HCT116 (cell line): ENCODE measurements at regions not wholly inside any gene's neighbourhood (a gene's known extent, or its start where the extent isn't known, plus 50 kb on each side); places are given as distances from the start of the nearest gene placed in this dataset.

Experiments used
- ATAC-seq: fragments of 200-7000 bp; cut with Tn5 transposase; 2 replicates; pipeline ENCODE4 v1.9.1; 2020; ENCODE audit warnings: mild to moderate bottlenecking, moderate library complexity
- BruUV-seq: library from RNA; stranded (reverse); fragments of 400-500 nt; replicated peaks from 2 replicates; lab custom pipeline; 2021; lab: Mats Ljungman, UMichigan
- CTCF ChIA-PET: fragments of 300-600 bp; sonication (Branson Sonifier 250); formaldehyde crosslinking; loops from one replicate; lab custom pipeline; 2021; ENCODE audit warnings: antibody characterized with exemption; lab: Charles Lee
- POLR2A ChIA-PET: fragments of 300-600, 350-600 bp; sonication (Branson Sonifier 250); formaldehyde crosslinking; loops from one replicate; lab custom pipeline; 2021; ENCODE audit warnings: antibody characterized with exemption; lab: Charles Lee
- RAD21 ChIA-PET, 2 experiments: fragments of 300-600 bp; sonication (Branson Sonifier 250); formaldehyde crosslinking; loops; one replicate each; lab custom pipeline; 2023; ENCODE audit warnings: low total read pairs in 2 of 2; ENCODE audit not compliant: uncharacterized antibody in 2 of 2, unreplicated experiment in 2 of 2, low non-redundant PET in 1 of 2; lab: Charles Lee
- DNase-seq: peaks from one replicate; pipeline ENCODE4 v3.0.0-alpha.2; 2010; ENCODE audit warnings: low read depth, low spot score
- H2AFZ ChIP-seq: fragments of 200-600 bp; shearing (Covaris generic), sonication (generic); 2 replicates; pipeline ENCODE4 v1.6.1; 2017; ENCODE audit warnings: low read depth, mixed run types, mixed read lengths, antibody characterized with exemption, low read length; ENCODE audit not compliant: poor library complexity, severe bottlenecking
- H3K27ac ChIP-seq: 2 replicates; pipeline ENCODE4 v1.5.1; 2012; ENCODE audit warnings: low read depth, low read length
- H3K27me3 ChIP-seq: fragments of 200-600 bp; sonication (generic); 2 replicates; pipeline ENCODE4 v1.6.1; 2016; ENCODE audit warnings: mixed run types, low read length, mixed read lengths; ENCODE audit not compliant: insufficient read depth
- H3K36me3 ChIP-seq, 2 experiments: fragments of 200-500 bp in 1 of 2; fragments of 200-600 bp in 1 of 2; sonication (Bioruptor generic) in 1 of 2; sonication (generic) in 1 of 2; 2 replicates each; pipeline versions ENCODE4 v1.5.1 to v1.6.1; 2014 to 2016; ENCODE audit warnings: low read length in 2 of 2, inconsistent platforms in 1 of 2, mixed read lengths in 1 of 2, mixed run types in 1 of 2; ENCODE audit not compliant: insufficient read depth in 2 of 2, control insufficient read depth in 1 of 2
- H3K4me1 ChIP-seq, 2 experiments: fragments of 200-600 bp in 1 of 2; sonication (generic) in 1 of 2; 2 replicates each; pipeline versions ENCODE4 v1.5.1 to v1.6.1; 2012 to 2017; ENCODE audit warnings: low read length in 2 of 2, inconsistent platforms in 1 of 2, mild to moderate bottlenecking in 1 of 2, mixed read lengths in 1 of 2, mixed run types in 1 of 2, moderate library complexity in 1 of 2; ENCODE audit not compliant: insufficient read depth in 2 of 2, control insufficient read depth in 1 of 2
- H3K4me2 ChIP-seq: fragments of 200-600 bp; sonication (generic); 2 replicates; pipeline ENCODE4 v1.6.1; 2017; ENCODE audit warnings: mixed run types, low read length, mixed read lengths
- H3K4me3 ChIP-seq, 2 experiments: fragments of 200-600 bp in 1 of 2; sonication (generic) in 1 of 2; replicated peaks in 1 of 2; 2 replicates each; pipeline ENCODE4 v1.5.1; 2011 to 2016; ENCODE audit warnings: low read length in 2 of 2, control low read depth in 1 of 2, low read depth in 1 of 2, mild to moderate bottlenecking in 1 of 2, mixed read lengths in 1 of 2, mixed run types in 1 of 2
- H3K79me2 ChIP-seq: fragments of 200-600 bp; sonication (generic); 2 replicates; pipeline ENCODE4 v1.6.1; 2017; ENCODE audit warnings: mild to moderate bottlenecking, mixed run types, low read length, moderate library complexity, mixed read lengths; ENCODE audit not compliant: insufficient read depth
- H3K9ac ChIP-seq: fragments of 200-600 bp; sonication (generic); 2 replicates; pipeline ENCODE4 v1.6.1; 2016; ENCODE audit warnings: low read length, mixed read lengths
- H3K9me2 ChIP-seq: fragments of 200-600 bp; sonication (generic), shearing (Covaris generic); 2 replicates; pipeline ENCODE4 v1.6.1; 2017; ENCODE audit warnings: mixed run types, mild to moderate bottlenecking, moderate library complexity; ENCODE audit not compliant: insufficient read depth
- H3K9me3 ChIP-seq, 2 experiments: fragments of 200-500 bp in 1 of 2; fragments of 200-600 bp in 1 of 2; sonication (Bioruptor generic) in 1 of 2; sonication (generic) in 1 of 2; 2 replicates each; pipeline ENCODE4 v1.6.1; 2014 to 2017; ENCODE audit warnings: low read length in 2 of 2, mixed read lengths in 2 of 2, inconsistent platforms in 1 of 2, low read depth in 1 of 2, mild to moderate bottlenecking in 1 of 2, mixed run types in 1 of 2, moderate library complexity in 1 of 2; ENCODE audit not compliant: control insufficient read depth in 1 of 2, insufficient read depth in 1 of 2
- H4K20me1 ChIP-seq: fragments of 200-600 bp; sonication (generic), shearing (Covaris generic); 2 replicates; pipeline ENCODE4 v1.6.1; 2017; ENCODE audit warnings: mixed run types, mild to moderate bottlenecking, moderate library complexity; ENCODE audit not compliant: insufficient read depth
- ATF3 ChIP-seq: IDR thresholded peaks from 2 replicates; pipeline ENCODE4 v1.6.1; 2012
- CEBPB ChIP-seq: IDR thresholded peaks from 2 replicates; pipeline ENCODE4 v1.6.1; 2012; ENCODE audit warnings: low read depth
- ELF1 ChIP-seq: IDR thresholded peaks from 2 replicates; pipeline ENCODE4 v1.6.1; 2012; ENCODE audit warnings: low read depth, borderline replicate concordance
- JUND ChIP-seq: IDR thresholded peaks from 2 replicates; pipeline ENCODE4 v1.6.1; 2012
- MAX ChIP-seq: IDR thresholded peaks from 2 replicates; pipeline ENCODE4 v1.6.1; 2012
- POLR2AphosphoS5 ChIP-seq: IDR thresholded peaks from 2 replicates; pipeline ENCODE4 v1.6.1; 2011; ENCODE audit warnings: mild to moderate bottlenecking, low read depth, low read length, moderate library complexity
- REST ChIP-seq: IDR thresholded peaks from 2 replicates; pipeline ENCODE4 v1.6.1; 2012; ENCODE audit warnings: low read depth
- SP1 ChIP-seq: IDR thresholded peaks from 2 replicates; pipeline ENCODE4 v1.6.1; 2012; ENCODE audit warnings: low read depth
- SRF ChIP-seq: IDR thresholded peaks from 2 replicates; pipeline ENCODE4 v1.6.1; 2012; ENCODE audit warnings: low read depth
- YY1 ChIP-seq: IDR thresholded peaks from 2 replicates; pipeline ENCODE4 v1.6.1; 2011; ENCODE audit warnings: low read length, low read depth, moderate library complexity, mild to moderate bottlenecking; ENCODE audit not compliant: insufficient replicate concordance; ENCODE audit errors: extremely low read depth
- ZBTB33 ChIP-seq: IDR thresholded peaks from 2 replicates; pipeline ENCODE4 v1.6.1; 2011; ENCODE audit warnings: mild to moderate bottlenecking, low read length, moderate library complexity; ENCODE audit not compliant: insufficient replicate concordance; ENCODE audit errors: extremely low read depth
- ZNF274 ChIP-seq: fragments of 200-500 bp; sonication (Bioruptor generic); IDR thresholded peaks from 2 replicates; pipeline ENCODE4 v1.6.1; 2014; ENCODE audit warnings: mild to moderate bottlenecking, low read depth, low read length, inconsistent platforms
- intact Hi-C: fragments of 100-400 bp; cut with micrococcal nuclease; formaldehyde crosslinking; loops from 2 replicates; pipeline ENCODE4 v1.10.0; 2022

- RAD21 ChIA-PET = no interaction called here
- Histone ChIP-seq H3K4me2 (no peak overlapping the region), H3K9me2 (no peaks in the 10 kb centered on the region; the same call in 1 of the 2 replicates), H3K36me3 (no peaks in the 10 kb centered on the region), H3K9ac (no peak overlapping the region), H3K4me3 (no peak overlapping the region), H3K27ac (no peak overlapping the region), H4K20me1 (no peaks in the 10 kb centered on the region), H3K9me3 (no peaks in the 10 kb centered on the region), H3K79me2 (no peaks in the 10 kb centered on the region), H3K27me3 (no peaks in the 10 kb centered on the region), H3K4me1 (no peaks in the 10 kb centered on the region), H2AFZ (no peak overlapping the region)
- no peak for DNase-seq
- CTCF ChIA-PET = no interaction called here
- TF ChIP-seq CEBPB (no peak), SP1 (no peak), ATF3 (no peak), SRF (no peak), ELF1 (no peak), ZNF274 (no peak), ZBTB33 (no peak), POLR2AphosphoS5 (no peak), JUND (no peak), YY1 (no peak), MAX (no peak), REST (no peak)
- POLR2A ChIA-PET = no interaction called here
- intact Hi-C loops = no loop called here
- no peak for ATAC-seq
- BruUV-seq = no TSS peak
These were observed 525.1 kb upstream of the BRINP3 start for GRCh38 chr1:191002768-191003167.
